ENCODE measurements at regions not wholly inside any gene's neighbourhood (a gene's known extent, or its start where the extent isn't known, plus 50 kb on each side); places are given as distances from the start of the nearest gene placed in this dataset.

- H3K9me3 ChIP-seq: no peaks in the 10 kb centered on the region
- TF ChIP-seq CTCF (IDR thresholded peaks at IDR 0.05): no peak
- intact Hi-C loops (cut with DNase I): no loop called here
- H3K27ac ChIP-seq: no peak overlapping the region
- no peaks in the 10 kb centered on the region for H3K36me3 ChIP-seq
- no peaks in the 10 kb centered on the region for H3K4me1 ChIP-seq
- no peak for DNase-seq (ENCODE audit: low spot score in 2 of 2)
- no peak overlapping the region for H3K4me3 ChIP-seq
- no peaks in the 10 kb centered on the region for H3K27me3 ChIP-seq
These were observed 374.1 kb downstream of the PLK2 start for GRCh38 chr5:58085800-58086199.

- no peak overlapping the region for H3K27ac ChIP-seq
These were observed 378.5 kb downstream of the PLK2 start for GRCh38 chr5:58081435-58081834.

GRCh38 chr5:58080573-58080972 is 379.3 kb downstream of the PLK2 start:
- no peak overlapping the region for H3K4me3 ChIP-seq
- peaks cover 0 to 7% of the 10 kb centered on the region in 2 donors for H3K4me1 ChIP-seq
- H3K27ac ChIP-seq: no peak overlapping the region
- H3K27me3 ChIP-seq: no peaks in the 10 kb centered on the region
- TF ChIP-seq CTCF (IDR thresholded peaks at IDR 0.05): no peak
- intact Hi-C loops (cut with DNase I): no loop called here
- H3K9me3 ChIP-seq: no peaks in the 10 kb centered on the region
- H3K36me3 ChIP-seq: no peaks in the 10 kb centered on the region
- DNase-seq (ENCODE audit: low spot score in 2 of 2): no peak

More at GRCh38 chr5:58081435-58081834, 378.5 kb downstream of the PLK2 start:
- peaks cover 0 to 7% of the 10 kb centered on the region in 2 donors for H3K4me1 ChIP-seq
- TF ChIP-seq CTCF (IDR thresholded peaks at IDR 0.05): no peak
- H3K36me3 ChIP-seq: no peaks in the 10 kb centered on the region
- H3K9me3 ChIP-seq: no peaks in the 10 kb centered on the region
- no peak overlapping the region for H3K4me3 ChIP-seq
- DNase-seq (ENCODE audit: low spot score in 2 of 2): no peak
- H3K27me3 ChIP-seq: no peaks in the 10 kb centered on the region
- intact Hi-C loops (cut with DNase I): no loop called here

GRCh38 chr5:58077966-58078365 is 381.9 kb downstream of the PLK2 start:
- Histone ChIP-seq H3K27ac (peak overlapping the region; percentile 37 to 52), H3K4me1 (peaks cover 0 to 7% of the 10 kb centered on the region in 2 donors), H3K27me3 (no peaks in the 10 kb centered on the region), H3K9me3 (no peaks in the 10 kb centered on the region), H3K36me3 (no peaks in the 10 kb centered on the region), H3K4me3 (no peak overlapping the region)
- intact Hi-C loops (cut with DNase I): no loop called here
- DNase-seq (ENCODE audit: low spot score in 2 of 2): no peak
- no peak for TF ChIP-seq CTCF (IDR thresholded peaks at IDR 0.05)

GRCh38 chr5:58077416-58077815 is 382.5 kb downstream of the PLK2 start:
- Histone ChIP-seq H3K9me3 (no peaks in the 10 kb centered on the region), H3K4me1 (peaks cover 0 to 7% of the 10 kb centered on the region in 2 donors), H3K4me3 (no peak overlapping the region), H3K27me3 (no peaks in the 10 kb centered on the region), H3K36me3 (no peaks in the 10 kb centered on the region), H3K27ac (peak overlapping the region; percentile 37 to 52)
- DNase-seq (ENCODE audit: low spot score in 2 of 2): no peak
- intact Hi-C loops (cut with DNase I): no loop called here
- no peak for TF ChIP-seq CTCF (IDR thresholded peaks at IDR 0.05)
